Loucy (cell line): ENCODE measurements at regions not wholly inside any gene's neighbourhood (a gene's known extent, or its start where the extent isn't known, plus 50 kb on each side); places are given as distances from the start of the nearest gene placed in this dataset.

Source experiments
- EZH2phosphoT487 ChIP-seq: fragments of 200-600 bp; IDR thresholded peaks from 2 replicates; pipeline ENCODE4 v1.6.1; 2018; ENCODE audit warnings: antibody characterized with exemption, mild to moderate bottlenecking, moderate library complexity, borderline replicate concordance
- TF ChIP-seq, protein P1 (sequence below): fragments of 200-600 bp; sonication (generic); conservative IDR thresholded peaks from 2 replicates; pipeline ENCODE4 v1.5.1; 2014; ENCODE audit warnings: mild to moderate bottlenecking, antibody characterized with exemption, low read length

DNA sequence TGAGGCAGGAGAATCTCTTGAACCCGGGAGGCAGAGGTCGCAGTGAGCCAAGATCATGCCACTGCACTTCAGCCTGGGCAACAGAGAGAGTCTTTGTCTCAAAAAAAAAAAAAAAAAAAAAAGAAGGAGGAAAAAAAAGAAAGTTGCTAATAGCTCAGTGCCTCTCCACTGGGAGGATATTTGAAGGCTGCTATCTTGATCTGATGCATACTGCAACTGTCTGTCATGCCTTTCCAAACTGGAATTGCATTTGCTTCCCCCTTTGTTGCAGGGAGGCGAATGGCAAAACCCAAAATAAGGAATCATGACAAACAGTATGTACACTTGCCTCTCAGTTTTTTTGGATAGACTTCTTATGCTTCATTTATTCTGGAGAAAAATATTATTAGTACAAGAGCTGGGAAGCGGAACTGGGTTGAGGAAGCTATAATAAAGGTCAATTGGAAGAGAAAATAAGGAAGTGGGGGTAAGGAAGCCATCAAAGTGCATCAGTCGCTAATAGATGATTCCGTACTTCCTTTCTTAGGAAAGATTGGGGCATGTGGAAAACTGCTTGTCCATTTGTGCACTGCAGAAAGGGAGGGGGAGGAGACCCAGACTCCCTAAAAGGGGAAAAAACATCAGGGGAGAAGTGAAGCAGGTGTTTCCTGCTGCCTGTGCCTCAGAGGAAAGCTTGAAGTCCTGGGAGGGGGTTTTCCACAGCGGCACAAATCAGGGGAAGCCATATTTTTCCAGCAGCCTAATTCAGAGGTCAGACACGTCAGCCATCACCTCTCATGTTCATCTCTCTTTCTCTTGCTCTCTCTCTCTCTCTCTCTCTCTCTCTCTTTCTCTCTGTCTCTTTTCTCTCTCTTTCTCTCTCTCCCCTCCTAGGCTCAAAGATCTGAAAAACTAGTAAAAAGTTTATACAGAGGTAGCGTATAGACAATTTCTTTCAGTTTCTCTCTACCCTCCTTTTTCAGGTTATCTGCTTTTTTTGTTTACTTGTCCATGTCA is 301.4 kb upstream of the TNP1 start:
- TF ChIP-seq, protein P1, sequence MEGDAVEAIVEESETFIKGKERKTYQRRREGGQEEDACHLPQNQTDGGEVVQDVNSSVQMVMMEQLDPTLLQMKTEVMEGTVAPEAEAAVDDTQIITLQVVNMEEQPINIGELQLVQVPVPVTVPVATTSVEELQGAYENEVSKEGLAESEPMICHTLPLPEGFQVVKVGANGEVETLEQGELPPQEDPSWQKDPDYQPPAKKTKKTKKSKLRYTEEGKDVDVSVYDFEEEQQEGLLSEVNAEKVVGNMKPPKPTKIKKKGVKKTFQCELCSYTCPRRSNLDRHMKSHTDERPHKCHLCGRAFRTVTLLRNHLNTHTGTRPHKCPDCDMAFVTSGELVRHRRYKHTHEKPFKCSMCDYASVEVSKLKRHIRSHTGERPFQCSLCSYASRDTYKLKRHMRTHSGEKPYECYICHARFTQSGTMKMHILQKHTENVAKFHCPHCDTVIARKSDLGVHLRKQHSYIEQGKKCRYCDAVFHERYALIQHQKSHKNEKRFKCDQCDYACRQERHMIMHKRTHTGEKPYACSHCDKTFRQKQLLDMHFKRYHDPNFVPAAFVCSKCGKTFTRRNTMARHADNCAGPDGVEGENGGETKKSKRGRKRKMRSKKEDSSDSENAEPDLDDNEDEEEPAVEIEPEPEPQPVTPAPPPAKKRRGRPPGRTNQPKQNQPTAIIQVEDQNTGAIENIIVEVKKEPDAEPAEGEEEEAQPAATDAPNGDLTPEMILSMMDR, result no peak
- TF ChIP-seq EZH2phosphoT487, result no peak
